HepG2 (cell line): ENCODE measurements at regions not wholly inside any gene's neighbourhood (a gene's known extent, or its start where the extent isn't known, plus 50 kb on each side); places are given as distances from the start of the nearest gene placed in this dataset.

ENCODE experiments used
- ARID2 ChIP-seq: sonication (generic); formaldehyde crosslinking; IDR thresholded peaks from 2 replicates; pipeline ENCODE4 v1.8.1; 2022; ENCODE audit warnings: mild to moderate bottlenecking, missing genetic modification reagents, borderline replicate concordance
- FOXK2 ChIP-seq: fragments of 450-650 bp; IDR thresholded peaks from 2 replicates; pipeline ENCODE4 v1.6.1; 2016
- JUND ChIP-seq: sonication (generic); formaldehyde crosslinking; IDR thresholded peaks from 2 replicates; pipeline ENCODE4 v1.8.0; 2022; ENCODE audit warnings: mild to moderate bottlenecking, missing genetic modification reagents
- KAT2B ChIP-seq: fragments of 150-350 bp; IDR thresholded peaks from 2 replicates; pipeline ENCODE4 v1.6.1; 2014; ENCODE audit warnings: low read depth, low read length, borderline replicate concordance
- NFATC3 ChIP-seq: sonication (generic); formaldehyde crosslinking; IDR thresholded peaks from 2 replicates; pipeline ENCODE4 v1.5.1; 2020; ENCODE audit warnings: mild to moderate bottlenecking, missing genetic modification reagents
- NFKB2 ChIP-seq: sonication (generic); formaldehyde crosslinking; IDR thresholded peaks from 2 replicates; pipeline ENCODE4 v1.4.0; 2020; ENCODE audit warnings: missing genetic modification reagents, borderline replicate concordance
- PRMT3 ChIP-seq: sonication (generic); formaldehyde crosslinking; IDR thresholded peaks from 2 replicates; pipeline ENCODE4 v1.8.1; 2022; ENCODE audit warnings: low read depth, mild to moderate bottlenecking, moderate library complexity, missing genetic modification reagents, borderline replicate concordance
- ZBTB21 ChIP-seq: sonication (generic); formaldehyde crosslinking; IDR thresholded peaks from 2 replicates; pipeline ENCODE4 v1.4.0; 2020; ENCODE audit warnings: missing genetic modification reagents
- ZKSCAN5 ChIP-seq: sonication (generic); formaldehyde crosslinking; IDR thresholded peaks from 2 replicates; pipeline ENCODE4 v1.5.1; 2020; ENCODE audit warnings: mild to moderate bottlenecking, missing genetic modification reagents
- ZNF501 ChIP-seq: sonication (generic); formaldehyde crosslinking; IDR thresholded peaks from 2 replicates; pipeline ENCODE4 v1.5.1; 2020; ENCODE audit warnings: mild to moderate bottlenecking, moderate library complexity, missing genetic modification reagents
- ZNF510 ChIP-seq: sonication (generic); formaldehyde crosslinking; IDR thresholded peaks from 2 replicates; pipeline ENCODE4 v1.4.0; 2020; ENCODE audit warnings: low read depth, mild to moderate bottlenecking, missing genetic modification reagents
- ZNF577 ChIP-seq: sonication (generic); formaldehyde crosslinking; IDR thresholded peaks from 2 replicates; pipeline ENCODE4 v1.4.0; 2020; ENCODE audit warnings: mild to moderate bottlenecking, low read depth, missing genetic modification reagents, borderline replicate concordance
- ZNF589 ChIP-seq: sonication (generic); formaldehyde crosslinking; conservative IDR thresholded peaks from 2 replicates; pipeline ENCODE4 v1.8.0; 2022; ENCODE audit warnings: mild to moderate bottlenecking, moderate library complexity, missing genetic modification reagents
- ZNF619 ChIP-seq: sonication (generic); formaldehyde crosslinking; IDR thresholded peaks from 2 replicates; pipeline ENCODE4 v1.4.0; 2020; ENCODE audit warnings: mild to moderate bottlenecking, missing genetic modification reagents
- ZNF777 ChIP-seq: sonication (generic); formaldehyde crosslinking; IDR thresholded peaks from 2 replicates; pipeline ENCODE4 v1.4.0; 2020; ENCODE audit warnings: missing genetic modification reagents
- ZNF790 ChIP-seq: sonication (generic); formaldehyde crosslinking; IDR thresholded peaks from 2 replicates; pipeline ENCODE4 v1.8.0; 2022; ENCODE audit warnings: missing genetic modification reagents, mild to moderate bottlenecking, borderline replicate concordance
- ZNF83 ChIP-seq: sonication (generic); formaldehyde crosslinking; IDR thresholded peaks from 2 replicates; pipeline ENCODE4 v1.4.0; 2020; ENCODE audit warnings: missing genetic modification reagents, mild to moderate bottlenecking, borderline replicate concordance
- ZSCAN30 ChIP-seq: sonication (generic); formaldehyde crosslinking; IDR thresholded peaks from 2 replicates; pipeline ENCODE4 v1.5.0; 2020; ENCODE audit warnings: mild to moderate bottlenecking, missing genetic modification reagents
- TF ChIP-seq, protein P1 (sequence below): sonication (generic); formaldehyde crosslinking; IDR thresholded peaks from 2 replicates; pipeline ENCODE4 v1.5.0; 2020; ENCODE audit warnings: mild to moderate bottlenecking, missing genetic modification reagents
- TF ChIP-seq, protein P2 (sequence below): IDR thresholded peaks from 2 replicates; pipeline ENCODE4 v1.6.1; 2016; ENCODE audit warnings: missing compliant biosample characterization, missing genetic modification reagents, borderline replicate concordance
- TF ChIP-seq, protein P3 (sequence below): IDR thresholded peaks from 2 replicates; pipeline ENCODE4 v1.6.1; 2016; ENCODE audit warnings: mild to moderate bottlenecking
- TF ChIP-seq, protein P4 (sequence below): sonication (generic); formaldehyde crosslinking; IDR thresholded peaks from 2 replicates; pipeline ENCODE4 v1.5.1; 2020; ENCODE audit warnings: mild to moderate bottlenecking, missing genetic modification reagents, moderate library complexity

DNA sequence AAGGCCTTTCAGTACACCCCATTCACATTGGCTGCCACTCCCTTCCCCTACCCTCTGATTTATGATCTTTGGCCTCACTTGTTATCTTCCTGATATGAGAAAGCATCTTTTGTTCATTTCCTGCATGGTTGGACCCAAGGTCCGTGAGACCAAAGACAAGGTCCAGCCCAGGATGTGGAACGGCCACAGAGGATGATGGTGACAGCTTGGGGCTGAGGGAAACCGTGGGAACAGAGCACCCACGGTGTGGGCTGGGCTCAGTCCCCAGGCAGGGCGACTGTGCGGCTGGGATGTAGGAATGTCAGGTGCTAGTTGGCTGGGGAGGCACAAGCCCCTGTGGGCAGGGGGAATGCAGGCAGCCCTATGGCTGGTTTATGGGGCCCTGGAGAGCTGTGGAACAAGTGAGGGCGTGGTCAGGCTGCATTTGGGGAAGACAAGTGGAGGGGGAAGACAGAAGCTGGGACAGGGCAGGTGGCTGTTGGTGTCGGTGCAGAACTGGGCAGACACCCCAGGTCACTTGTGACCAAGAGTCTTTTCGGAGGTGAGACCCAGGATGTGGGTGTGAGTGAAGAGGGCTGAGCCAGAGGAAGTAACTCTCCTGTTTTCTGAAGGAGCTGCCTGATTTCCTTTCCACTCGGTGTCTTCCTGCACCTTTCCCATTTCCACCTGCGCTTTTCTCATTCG, 51.7 kb upstream of the IGFBP3 start (continued):
- TF ChIP-seq ZNF501 (CRISPR knock-in tag) (no peak), ZBTB21 (CRISPR knock-in tag) (no peak), ZSCAN30 (CRISPR knock-in tag) (no peak), ZNF777 (no peak), FOXK2 (no peak), KAT2B (no peak), ZNF577 (CRISPR knock-in tag) (no peak), NFATC3 (CRISPR knock-in tag) (no peak), ZNF619 (CRISPR knock-in tag) (no peak), PRMT3 (CRISPR knock-in tag) (no peak), ZNF83 (no peak), ZNF510 (CRISPR knock-in tag) (no peak), ZNF790 (CRISPR knock-in tag) (no peak), ZKSCAN5 (CRISPR knock-in tag) (no peak), ARID2 (no peak), NFKB2 (CRISPR knock-in tag) (no peak), ZNF589 (CRISPR knock-in tag) (no peak), JUND (no peak)
- TF ChIP-seq, protein P1, sequence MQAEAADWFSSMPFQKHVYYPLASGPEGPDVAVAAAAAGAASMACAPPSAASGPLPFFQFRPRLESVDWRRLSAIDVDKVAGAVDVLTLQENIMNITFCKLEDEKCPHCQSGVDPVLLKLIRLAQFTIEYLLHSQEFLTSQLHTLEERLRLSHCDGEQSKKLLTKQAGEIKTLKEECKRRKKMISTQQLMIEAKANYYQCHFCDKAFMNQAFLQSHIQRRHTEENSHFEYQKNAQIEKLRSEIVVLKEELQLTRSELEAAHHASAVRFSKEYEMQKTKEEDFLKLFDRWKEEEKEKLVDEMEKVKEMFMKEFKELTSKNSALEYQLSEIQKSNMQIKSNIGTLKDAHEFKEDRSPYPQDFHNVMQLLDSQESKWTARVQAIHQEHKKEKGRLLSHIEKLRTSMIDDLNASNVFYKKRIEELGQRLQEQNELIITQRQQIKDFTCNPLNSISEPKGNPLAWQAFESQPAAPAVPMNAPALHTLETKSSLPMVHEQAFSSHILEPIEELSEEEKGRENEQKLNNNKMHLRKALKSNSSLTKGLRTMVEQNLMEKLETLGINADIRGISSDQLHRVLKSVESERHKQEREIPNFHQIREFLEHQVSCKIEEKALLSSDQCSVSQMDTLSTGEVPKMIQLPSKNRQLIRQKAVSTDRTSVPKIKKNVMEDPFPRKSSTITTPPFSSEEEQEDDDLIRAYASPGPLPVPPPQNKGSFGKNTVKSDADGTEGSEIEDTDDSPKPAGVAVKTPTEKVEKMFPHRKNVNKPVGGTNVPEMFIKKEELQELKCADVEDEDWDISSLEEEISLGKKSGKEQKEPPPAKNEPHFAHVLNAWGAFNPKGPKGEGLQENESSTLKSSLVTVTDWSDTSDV (CRISPR knock-in tag): no peak
- TF ChIP-seq, protein P2, sequence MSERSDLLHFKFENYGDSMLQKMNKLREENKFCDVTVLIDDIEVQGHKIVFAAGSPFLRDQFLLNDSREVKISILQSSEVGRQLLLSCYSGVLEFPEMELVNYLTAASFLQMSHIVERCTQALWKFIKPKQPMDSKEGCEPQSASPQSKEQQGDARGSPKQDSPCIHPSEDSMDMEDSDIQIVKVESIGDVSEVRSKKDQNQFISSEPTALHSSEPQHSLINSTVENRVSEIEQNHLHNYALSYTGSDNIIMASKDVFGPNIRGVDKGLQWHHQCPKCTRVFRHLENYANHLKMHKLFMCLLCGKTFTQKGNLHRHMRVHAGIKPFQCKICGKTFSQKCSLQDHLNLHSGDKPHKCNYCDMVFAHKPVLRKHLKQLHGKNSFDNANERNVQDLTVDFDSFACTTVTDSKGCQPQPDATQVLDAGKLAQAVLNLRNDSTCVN (CRISPR knock-in tag): no peak
- TF ChIP-seq, protein P3, sequence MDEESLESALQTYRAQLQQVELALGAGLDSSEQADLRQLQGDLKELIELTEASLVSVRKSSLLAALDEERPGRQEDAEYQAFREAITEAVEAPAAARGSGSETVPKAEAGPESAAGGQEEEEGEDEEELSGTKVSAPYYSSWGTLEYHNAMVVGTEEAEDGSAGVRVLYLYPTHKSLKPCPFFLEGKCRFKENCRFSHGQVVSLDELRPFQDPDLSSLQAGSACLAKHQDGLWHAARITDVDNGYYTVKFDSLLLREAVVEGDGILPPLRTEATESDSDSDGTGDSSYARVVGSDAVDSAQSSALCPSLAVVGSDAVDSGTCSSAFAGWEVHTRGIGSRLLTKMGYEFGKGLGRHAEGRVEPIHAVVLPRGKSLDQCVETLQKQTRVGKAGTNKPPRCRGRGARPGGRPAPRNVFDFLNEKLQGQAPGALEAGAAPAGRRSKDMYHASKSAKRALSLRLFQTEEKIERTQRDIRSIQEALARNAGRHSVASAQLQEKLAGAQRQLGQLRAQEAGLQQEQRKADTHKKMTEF (CRISPR knock-in tag): peak; percentile 59
- TF ChIP-seq, protein P4, sequence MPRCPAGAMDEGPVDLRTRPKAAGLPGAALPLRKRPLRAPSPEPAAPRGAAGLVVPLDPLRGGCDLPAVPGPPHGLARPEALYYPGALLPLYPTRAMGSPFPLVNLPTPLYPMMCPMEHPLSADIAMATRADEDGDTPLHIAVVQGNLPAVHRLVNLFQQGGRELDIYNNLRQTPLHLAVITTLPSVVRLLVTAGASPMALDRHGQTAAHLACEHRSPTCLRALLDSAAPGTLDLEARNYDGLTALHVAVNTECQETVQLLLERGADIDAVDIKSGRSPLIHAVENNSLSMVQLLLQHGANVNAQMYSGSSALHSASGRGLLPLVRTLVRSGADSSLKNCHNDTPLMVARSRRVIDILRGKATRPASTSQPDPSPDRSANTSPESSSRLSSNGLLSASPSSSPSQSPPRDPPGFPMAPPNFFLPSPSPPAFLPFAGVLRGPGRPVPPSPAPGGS (CRISPR knock-in tag): no peak
